ENCODE measurements at regions not wholly inside any gene's neighbourhood (a gene's known extent, or its start where the extent isn't known, plus 50 kb on each side); places are given as distances from the start of the nearest gene placed in this dataset.

DNA sequence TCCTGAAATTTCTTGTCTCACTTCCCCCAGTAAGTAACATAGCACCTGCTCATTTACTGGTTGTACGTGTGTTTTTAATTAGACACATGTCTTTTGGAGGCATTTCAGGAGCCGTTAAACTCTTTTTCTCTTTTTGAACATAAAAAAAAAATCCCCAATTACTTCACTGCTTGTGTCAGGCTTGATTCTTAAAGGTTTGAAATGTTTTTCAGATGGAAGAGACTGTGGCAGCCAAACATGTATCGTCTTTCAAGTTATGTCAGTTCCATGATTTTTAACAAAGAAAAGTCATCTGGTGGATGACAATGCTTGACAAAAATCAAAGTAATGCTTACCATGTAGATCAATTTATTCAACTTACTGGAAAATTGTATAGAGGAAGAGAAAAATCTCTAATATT is 585.8 kb downstream of the GATA3 start:
- no peak overlapping the region for H4K91ac ChIP-seq (ENCODE audit: insufficient read depth, low read depth, low read length)
- no peak overlapping the region for H3K27ac ChIP-seq (ENCODE audit: insufficient read depth, low read length)
- POLR2A ChIA-PET (ENCODE audit: unreplicated experiment) = no interaction called here
- H2BK5ac ChIP-seq (ENCODE audit: low read depth, low read length, poor library complexity, severe bottlenecking) = no peak overlapping the region
- no peak for DNase-seq
- H3K9me1 ChIP-seq (ENCODE audit: insufficient read depth, low read length) = no peaks in the 10 kb centered on the region
- H4K5ac ChIP-seq (ENCODE audit: low read depth, low read length) = no peak overlapping the region
- H4K8ac ChIP-seq (ENCODE audit: low read depth in 2 of 2, low read length in 2 of 2) = no peak overlapping the region
- no peaks in the 10 kb centered on the region for H3K4me1 ChIP-seq (ENCODE audit: control insufficient read depth, insufficient read depth, low read length)
- H3K4ac ChIP-seq (ENCODE audit: low read depth, low read length) = no peak overlapping the region
- H3K9ac ChIP-seq (ENCODE audit: low read depth, low read length) = no peak overlapping the region
- no peak overlapping the region for H2BK120ac ChIP-seq (ENCODE audit: low read depth, low read length)
- H3K79me1 ChIP-seq (ENCODE audit: low read depth in 1 of 2, low read length in 2 of 2) = no peaks in the 10 kb centered on the region
- no peak for TF ChIP-seq NFE2L2 (IDR thresholded peaks at IDR 0.05; ENCODE audit: low read depth, low read length)
- no peak overlapping the region for H3K23ac ChIP-seq (ENCODE audit: low read depth, low read length)
- BruUV-seq (replicated peaks) = no TSS peak
- H2AFZ ChIP-seq (replicated peaks; ENCODE audit: low read length, poor library complexity) = no peak overlapping the region
- no peak overlapping the region for H3K14ac ChIP-seq (replicated peaks; ENCODE audit: low read depth, low read length)
- no peak overlapping the region for H3K4me3 ChIP-seq (ENCODE audit: insufficient read depth, low read depth, low read length)
- H2BK20ac ChIP-seq (ENCODE audit: low read depth, low read length) = no peak overlapping the region
- dilution Hi-C loops (cut with HindIII; ENCODE audit: low sequenced_read_pairs, unreplicated experiment) (no loop called here), intact Hi-C loops (cut with micrococcal nuclease) (no loop called here), in situ Hi-C loops (cut with MboI; ENCODE audit: low sequenced_read_pairs) (no loop called here)
- no peaks in the 10 kb centered on the region for H3K27me3 ChIP-seq (ENCODE audit: control insufficient read depth, insufficient read depth, low read length)
- H3K36me3 ChIP-seq (ENCODE audit: control insufficient read depth, insufficient read depth, low read length) = no peaks in the 10 kb centered on the region
- no peak overlapping the region for H3K56ac ChIP-seq (ENCODE audit: extremely low read depth, insufficient read depth, low read length)
- no peak overlapping the region for H3K4me2 ChIP-seq (ENCODE audit: low read depth, low read length)
- CTCF ChIA-PET = no interaction called here
- no peak for ATAC-seq (ENCODE audit: low read depth)
- H2AK5ac ChIP-seq (ENCODE audit: low read depth, low read length) = no peak overlapping the region
- H2BK15ac ChIP-seq (ENCODE audit: low read depth, low read length) = no peak overlapping the region
- no peak overlapping the region for H2AK9ac ChIP-seq (replicated peaks; ENCODE audit: low read depth, low read length, poor library complexity)
- no peaks in the 10 kb centered on the region for H4K20me1 ChIP-seq (ENCODE audit: insufficient read depth, low read length)
- no CpG with 5 or more reads among the region's 3 CpGs for WGBS, 2 experiments (ENCODE audit: extremely low coverage in 2 of 2, insufficient read length in 1 of 2)
- peaks cover 17% of the 10 kb centered on the region for H3K9me3 ChIP-seq (ENCODE audit: control insufficient read depth, insufficient read depth, low read length)
- H3K18ac ChIP-seq (ENCODE audit: low read depth, low read length) = no peak overlapping the region

All from IMR-90 (cell line).